ENCODE measurements at regions not wholly inside any gene's neighbourhood (a gene's known extent, or its start where the extent isn't known, plus 50 kb on each side); places are given as distances from the start of the nearest gene placed in this dataset.
"Not testable (repeated sequence)": the region's sequence is repeated elsewhere in the genome, so short reads cannot be mapped to it uniquely, and the experiment has no call there.

GRCh38 chr4:43607827-43608461 lies 715.4 kb downstream of the GRXCR1 start:
- H3K27ac Mint-ChIP-seq (ENCODE audit: unreplicated experiment) = no peak overlapping the region
- no peaks in the 10 kb centered on the region for H3K9me3 Mint-ChIP-seq (ENCODE audit: unreplicated experiment)
- FAIRE-seq (no peak), DNase-seq (ENCODE audit: low read depth) (no peak)
- no peak overlapping the region for H3K4me3 ChIP-seq (ENCODE audit: insufficient read depth, low read depth, low read length)
- H3K36me3 Mint-ChIP-seq (ENCODE audit: low read depth, unreplicated experiment) = no peaks in the 10 kb centered on the region
- no peaks in the 10 kb centered on the region for H3K4me1 Mint-ChIP-seq (ENCODE audit: low read depth, unreplicated experiment)
- TF ChIP-seq CTCF (IDR thresholded peaks at IDR 0.05; ENCODE audit: insufficient read depth, low read depth, low read length) (no peak), EZH2 (IDR thresholded peaks at IDR 0.05; ENCODE audit: insufficient read depth, low read length) (no peak)
- H3K79me2 ChIP-seq (ENCODE audit: insufficient read depth, low read length) = no peaks in the 10 kb centered on the region
- no peaks in the 10 kb centered on the region for H4K20me1 ChIP-seq (ENCODE audit: insufficient read depth, low read length)
- no peak overlapping the region for H3K4me2 ChIP-seq (ENCODE audit: low read length)
- no peak overlapping the region for H2AFZ ChIP-seq (ENCODE audit: low read depth, low read length)
- no peaks in the 10 kb centered on the region for H3K27me3 ChIP-seq (ENCODE audit: insufficient read depth, low read length)
- H3K9me3 ChIP-seq (ENCODE audit: insufficient read depth, low read depth, low read length) = no peaks in the 10 kb centered on the region
- H3K9ac ChIP-seq (ENCODE audit: low read length) = no peak overlapping the region
- no peaks in the 10 kb centered on the region for H3K36me3 ChIP-seq (ENCODE audit: insufficient read depth, low read length)
- H3K4me1 ChIP-seq (ENCODE audit: insufficient read depth, low read length) = no peaks in the 10 kb centered on the region
- no peak overlapping the region for H3K4me3 Mint-ChIP-seq (ENCODE audit: unreplicated experiment)
- H3K27ac ChIP-seq (ENCODE audit: low read depth, low read length) = no peak overlapping the region
- H3K27me3 Mint-ChIP-seq (ENCODE audit: low read depth, unreplicated experiment) = no peaks in the 10 kb centered on the region

GRCh38 chr4:43619219-43619618 lies 726.7 kb downstream of the GRXCR1 start:
- Histone ChIP-seq H2AFZ (ENCODE audit: low read depth, low read length) (no peak overlapping the region), H3K4me3 (ENCODE audit: insufficient read depth, low read depth, low read length) (no peak overlapping the region), H3K36me3 (ENCODE audit: insufficient read depth, low read length) (no peaks in the 10 kb centered on the region), H3K27me3 (ENCODE audit: insufficient read depth, low read length) (no peaks in the 10 kb centered on the region), H3K4me2 (ENCODE audit: low read length) (no peak overlapping the region), H3K27ac (ENCODE audit: low read depth, low read length) (no peak overlapping the region), H4K20me1 (ENCODE audit: insufficient read depth, low read length) (no peaks in the 10 kb centered on the region), H3K9ac (ENCODE audit: low read length) (no peak overlapping the region), H3K9me3 (ENCODE audit: insufficient read depth, low read depth, low read length) (no peaks in the 10 kb centered on the region), H3K4me1 (ENCODE audit: insufficient read depth, low read length) (no peaks in the 10 kb centered on the region), H3K79me2 (ENCODE audit: insufficient read depth, low read length) (no peaks in the 10 kb centered on the region)
- Mint-ChIP-seq H3K36me3 (ENCODE audit: low read depth, unreplicated experiment) (no peaks in the 10 kb centered on the region), H3K27ac (ENCODE audit: unreplicated experiment) (no peak overlapping the region), H3K4me1 (ENCODE audit: low read depth, unreplicated experiment) (no peaks in the 10 kb centered on the region), H3K27me3 (ENCODE audit: low read depth, unreplicated experiment) (no peaks in the 10 kb centered on the region), H3K4me3 (ENCODE audit: unreplicated experiment) (no peak overlapping the region), H3K9me3 (ENCODE audit: unreplicated experiment) (no peaks in the 10 kb centered on the region)
- FAIRE-seq (no peak), DNase-seq (ENCODE audit: low read depth) (no peak)
- no peak for TF ChIP-seq EZH2 (IDR thresholded peaks at IDR 0.05; ENCODE audit: insufficient read depth, low read length)
- no peak for TF ChIP-seq CTCF (IDR thresholded peaks at IDR 0.05; ENCODE audit: insufficient read depth, low read depth, low read length)

- H3K27me3 Mint-ChIP-seq (ENCODE audit: low read depth, unreplicated experiment); H3K9me3 ChIP-seq (ENCODE audit: insufficient read depth, low read depth, low read length); H3K27ac ChIP-seq (ENCODE audit: low read depth, low read length); H3K4me3 Mint-ChIP-seq (ENCODE audit: unreplicated experiment); H3K27ac Mint-ChIP-seq (ENCODE audit: unreplicated experiment); H3K36me3 Mint-ChIP-seq (ENCODE audit: low read depth, unreplicated experiment); H4K20me1 ChIP-seq (ENCODE audit: insufficient read depth, low read length); H2AFZ ChIP-seq (ENCODE audit: low read depth, low read length); H3K9ac ChIP-seq (ENCODE audit: low read length); H3K79me2 ChIP-seq (ENCODE audit: insufficient read depth, low read length); H3K36me3 ChIP-seq (ENCODE audit: insufficient read depth, low read length); H3K9me3 Mint-ChIP-seq (ENCODE audit: unreplicated experiment); H3K4me1 ChIP-seq (ENCODE audit: insufficient read depth, low read length); H3K4me1 Mint-ChIP-seq (ENCODE audit: low read depth, unreplicated experiment); H3K4me2 ChIP-seq (ENCODE audit: low read length); DNase-seq (ENCODE audit: low read depth); H3K27me3 ChIP-seq (ENCODE audit: insufficient read depth, low read length); H3K4me3 ChIP-seq (ENCODE audit: insufficient read depth, low read depth, low read length); FAIRE-seq: not testable (repeated sequence)
Measured at GRCh38 chr4:43637893-43638292, 745.4 kb downstream of the GRXCR1 start.
